ENCODE measurements at regions not wholly inside any gene's neighbourhood (a gene's known extent, or its start where the extent isn't known, plus 50 kb on each side); places are given as distances from the start of the nearest gene placed in this dataset.

DNA sequence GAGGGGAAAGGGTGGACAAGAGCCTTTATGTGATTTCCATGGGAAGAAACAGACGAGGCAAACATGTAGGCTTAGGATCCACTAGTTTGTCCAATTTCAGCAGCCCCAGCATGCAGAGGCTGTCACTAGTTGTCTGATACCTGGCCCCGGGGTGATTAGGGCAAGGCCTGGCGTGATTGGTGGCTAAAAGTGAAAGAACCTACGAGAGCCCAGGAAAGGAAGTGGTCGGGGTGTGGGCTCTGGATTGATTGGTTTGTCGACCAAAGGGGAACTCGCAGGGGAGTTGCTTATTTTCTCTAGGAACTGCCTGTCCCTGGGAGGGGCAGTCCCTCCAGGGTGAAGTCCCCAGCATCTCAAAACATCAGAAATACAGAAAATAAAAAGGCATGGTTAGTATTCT is 64.2 kb upstream of the UQCRFS1 start:
- intact Hi-C loops (cut with DNase I; ENCODE audit: low total_unique reads): no loop called here

DNA sequence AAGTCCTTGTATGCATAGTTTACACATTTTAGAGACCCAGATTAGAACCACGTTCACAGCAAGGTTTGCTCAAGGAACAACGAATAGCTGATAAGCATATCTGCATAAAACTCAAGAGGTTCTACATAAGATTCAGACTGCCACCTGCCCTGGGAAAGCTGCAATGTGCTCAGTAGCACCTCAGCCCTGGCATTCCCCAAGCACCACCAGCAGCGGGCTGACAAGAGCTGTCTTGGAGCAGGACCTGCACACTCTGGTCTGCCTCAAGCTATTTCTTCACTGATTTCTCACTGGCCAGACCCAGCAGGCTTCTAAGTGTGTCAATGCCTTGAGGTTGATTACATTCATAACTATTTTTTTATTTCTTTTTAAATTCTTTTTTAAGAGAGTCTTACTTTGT is 65.8 kb upstream of the UQCRFS1 start:
- 14 to 27% (median 22%) methylated on average over 3 of the region's 3 CpGs for WGBS, 5 donors
- intact Hi-C loops (cut with DNase I; ENCODE audit: low total_unique reads): no loop called here
- H3K36me3 ChIP-seq: no peaks in the 10 kb centered on the region
- no peak overlapping the region for H3K4me3 ChIP-seq
- no peak for DNase-seq
- peaks cover 0 to 51% (median 0%) of the 10 kb centered on the region in 3 donors for H3K27me3 ChIP-seq
- H3K4me1 ChIP-seq: no peaks in the 10 kb centered on the region
- no peak for TF ChIP-seq POLR2A (IDR thresholded peaks at IDR 0.05)
- TF ChIP-seq EP300 (IDR thresholded peaks at IDR 0.05): no peak
- no peak for TF ChIP-seq POLR2AphosphoS5 (IDR thresholded peaks at IDR 0.05)
- TF ChIP-seq, protein P1, sequence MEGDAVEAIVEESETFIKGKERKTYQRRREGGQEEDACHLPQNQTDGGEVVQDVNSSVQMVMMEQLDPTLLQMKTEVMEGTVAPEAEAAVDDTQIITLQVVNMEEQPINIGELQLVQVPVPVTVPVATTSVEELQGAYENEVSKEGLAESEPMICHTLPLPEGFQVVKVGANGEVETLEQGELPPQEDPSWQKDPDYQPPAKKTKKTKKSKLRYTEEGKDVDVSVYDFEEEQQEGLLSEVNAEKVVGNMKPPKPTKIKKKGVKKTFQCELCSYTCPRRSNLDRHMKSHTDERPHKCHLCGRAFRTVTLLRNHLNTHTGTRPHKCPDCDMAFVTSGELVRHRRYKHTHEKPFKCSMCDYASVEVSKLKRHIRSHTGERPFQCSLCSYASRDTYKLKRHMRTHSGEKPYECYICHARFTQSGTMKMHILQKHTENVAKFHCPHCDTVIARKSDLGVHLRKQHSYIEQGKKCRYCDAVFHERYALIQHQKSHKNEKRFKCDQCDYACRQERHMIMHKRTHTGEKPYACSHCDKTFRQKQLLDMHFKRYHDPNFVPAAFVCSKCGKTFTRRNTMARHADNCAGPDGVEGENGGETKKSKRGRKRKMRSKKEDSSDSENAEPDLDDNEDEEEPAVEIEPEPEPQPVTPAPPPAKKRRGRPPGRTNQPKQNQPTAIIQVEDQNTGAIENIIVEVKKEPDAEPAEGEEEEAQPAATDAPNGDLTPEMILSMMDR (IDR thresholded peaks at IDR 0.05): no peak
- H3K9me3 ChIP-seq: no peaks in the 10 kb centered on the region
- H3K27ac ChIP-seq: no peak overlapping the region

More for the DNA sequence above, 64.2 kb upstream of the UQCRFS1 start:
- H3K9me3 ChIP-seq: no peaks in the 10 kb centered on the region
- no peak overlapping the region for H3K4me3 ChIP-seq
- WGBS, 5 donors: 16 to 34% (median 26%) methylated on average over 7 of the region's 7 CpGs
- peaks cover 0 to 36% (median 0%) of the 10 kb centered on the region in 3 donors for H3K27me3 ChIP-seq
- H3K4me1 ChIP-seq: no peaks in the 10 kb centered on the region
- peak in 1 of 2 donors; percentile 61 for DNase-seq
- no peak overlapping the region for H3K27ac ChIP-seq
- H3K36me3 ChIP-seq: no peaks in the 10 kb centered on the region
- no peak for TF ChIP-seq POLR2A (IDR thresholded peaks at IDR 0.05)
- TF ChIP-seq POLR2AphosphoS5 (IDR thresholded peaks at IDR 0.05): no peak
- no peak for TF ChIP-seq EP300 (IDR thresholded peaks at IDR 0.05)
- TF ChIP-seq, protein P1 (IDR thresholded peaks at IDR 0.05): no peak

DNA sequence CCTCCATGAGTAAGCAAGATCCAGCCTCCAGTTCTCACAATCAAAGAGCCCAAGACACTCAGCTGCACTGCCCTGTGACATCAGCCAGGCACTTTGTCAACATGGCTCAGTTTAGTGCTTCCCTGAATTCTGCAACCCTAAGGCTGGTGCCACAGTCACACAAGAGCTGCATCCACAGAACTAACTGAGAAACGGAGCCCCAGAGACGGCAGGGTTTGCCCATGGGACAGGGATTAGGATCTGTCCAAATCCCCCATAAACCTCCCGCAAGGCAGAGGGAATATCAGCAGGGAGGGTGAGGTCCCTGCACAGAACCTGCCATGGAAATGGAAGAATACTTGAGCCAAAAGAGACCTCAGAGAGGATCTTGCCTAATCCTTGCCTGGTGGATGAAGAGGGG is 70.4 kb upstream of the UQCRFS1 start:
- H3K4me3 ChIP-seq: no peak overlapping the region
- 0 to 85% (median 67%) methylated on average over 1 to 3 of the region's 3 CpGs for WGBS, 5 donors
- TF ChIP-seq EP300 (IDR thresholded peaks at IDR 0.05) (no peak), POLR2AphosphoS5 (IDR thresholded peaks at IDR 0.05) (no peak), POLR2A (IDR thresholded peaks at IDR 0.05) (no peak)
- TF ChIP-seq, protein P1 (IDR thresholded peaks at IDR 0.05): no peak
- no peaks in the 10 kb centered on the region for H3K4me1 ChIP-seq
- no peaks in the 10 kb centered on the region for H3K36me3 ChIP-seq
- H3K27ac ChIP-seq: no peak overlapping the region
- H3K27me3 ChIP-seq: peaks cover 0 to 37% (median 0%) of the 10 kb centered on the region in 3 donors
- intact Hi-C loops (cut with DNase I; ENCODE audit: low total_unique reads): no loop called here
- H3K9me3 ChIP-seq: no peaks in the 10 kb centered on the region
- no peak for DNase-seq

DNA sequence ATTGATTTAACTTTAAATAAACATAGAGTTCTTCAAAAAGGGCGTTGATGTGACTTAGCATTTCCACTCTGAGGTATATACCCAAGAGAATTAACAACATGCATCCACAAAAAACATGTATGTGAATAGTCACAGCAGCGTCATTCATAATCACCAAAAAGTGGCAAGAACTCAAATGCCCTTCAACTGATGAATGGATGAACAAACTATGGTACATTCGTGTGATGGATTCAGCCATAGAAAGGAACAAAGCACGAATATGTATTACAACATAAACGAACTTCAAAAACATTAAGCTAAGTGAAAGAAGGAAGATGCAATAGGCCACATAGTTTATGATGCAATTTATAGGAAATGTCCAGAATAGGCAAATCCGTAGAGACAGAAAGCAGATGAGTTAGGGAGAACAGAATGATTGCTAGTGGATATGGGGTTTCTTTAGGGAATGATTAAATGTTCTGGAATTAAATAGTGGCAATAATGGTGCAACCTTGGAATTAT is 72.3 kb upstream of the UQCRFS1 start:
- no peaks in the 10 kb centered on the region for H3K4me1 ChIP-seq
- peaks cover 0 to 41% (median 0%) of the 10 kb centered on the region in 3 donors for H3K27me3 ChIP-seq
- WGBS, 5 donors: 45 to 68% (median 65%) methylated on average over 6 of the region's 6 CpGs
- H3K27ac ChIP-seq: no peak overlapping the region
- no peaks in the 10 kb centered on the region for H3K36me3 ChIP-seq
- TF ChIP-seq, protein P1 (IDR thresholded peaks at IDR 0.05): no peak
- TF ChIP-seq EP300 (IDR thresholded peaks at IDR 0.05): no peak
- TF ChIP-seq POLR2AphosphoS5 (IDR thresholded peaks at IDR 0.05): no peak
- TF ChIP-seq POLR2A (IDR thresholded peaks at IDR 0.05): no peak
- intact Hi-C loops (cut with DNase I; ENCODE audit: low total_unique reads): no loop called here
- no peak for DNase-seq
- no peaks in the 10 kb centered on the region for H3K9me3 ChIP-seq
- H3K4me3 ChIP-seq: no peak overlapping the region
